ENCODE measurements at regions not wholly inside any gene's neighbourhood (a gene's known extent, or its start where the extent isn't known, plus 50 kb on each side); places are given as distances from the start of the nearest gene placed in this dataset.

- DNase-seq (no peak), ATAC-seq (no peak)
- intact Hi-C loops (cut with DNase I), result no loop called here
These were observed 93.7 kb upstream of the RBBP8 start for GRCh38 chr18:22839340-22839821.

GRCh38 chr18:22840606-22841144 lies 92.5 kb upstream of the RBBP8 start:
- DNase-seq (no peak), ATAC-seq (no peak)
- intact Hi-C loops (cut with DNase I), result no loop called here

GRCh38 chr18:22841840-22842239 lies 91.3 kb upstream of the RBBP8 start:
- intact Hi-C loops (cut with DNase I), result no loop called here
- ATAC-seq (no peak), DNase-seq (no peak)

GRCh38 chr18:22844190-22844589 lies 88.9 kb upstream of the RBBP8 start:
- intact Hi-C loops (cut with DNase I), result no loop called here
- DNase-seq (no peak), ATAC-seq (no peak)

GRCh38 chr18:22844628-22845027 lies 88.5 kb upstream of the RBBP8 start:
- intact Hi-C loops (cut with DNase I), result loop anchor here in 1 of 2 donors (5.0 kb wide), 1 partner anchor 138 kb away; no protein-coding TSS in a partner anchor

GRCh38 chr18:22846088-22846683 lies 86.9 kb upstream of the RBBP8 start:
- DNase-seq (no peak), ATAC-seq (peak in 1 of 2 donors; percentile 38)
- intact Hi-C loops (cut with DNase I), result loop anchor here in 1 of 2 donors (5.0 kb wide), 1 partner anchor 136 kb away; no protein-coding TSS in a partner anchor

More at GRCh38 chr18:22844628-22845027, 88.5 kb upstream of the RBBP8 start:
- ATAC-seq (no peak), DNase-seq (no peak)

- DNase-seq, result no peak
- ATAC-seq, result no peak
- intact Hi-C loops (cut with DNase I), result loop anchor here in 1 of 2 donors (5.0 kb wide), 1 partner anchor 136 kb away; no protein-coding TSS in a partner anchor
These were observed 86.4 kb upstream of the RBBP8 start for GRCh38 chr18:22846697-22847096.

GRCh38 chr18:22847392-22847791 lies 85.7 kb upstream of the RBBP8 start:
- DNase-seq, result no peak
- no peak for ATAC-seq
- intact Hi-C loops (cut with DNase I), result loop anchor here in 1 of 2 donors (5.0 kb wide), 1 partner anchor 135 kb away; no protein-coding TSS in a partner anchor

GRCh38 chr18:22847867-22848451 lies 85.2 kb upstream of the RBBP8 start:
- ATAC-seq, result no peak
- intact Hi-C loops (cut with DNase I), result loop anchor here in 1 of 2 donors (5.0 kb wide), 1 partner anchor 134 kb away; no protein-coding TSS in a partner anchor

GRCh38 chr18:22848615-22849014 lies 84.5 kb upstream of the RBBP8 start:
- ATAC-seq, result peak in 1 of 2 donors; percentile 63
- no peak for DNase-seq
- intact Hi-C loops (cut with DNase I), result loop anchor here in 1 of 2 donors (5.0 kb wide), 1 partner anchor 134 kb away; no protein-coding TSS in a partner anchor

More at GRCh38 chr18:22847867-22848451, 85.2 kb upstream of the RBBP8 start:
- no peak for DNase-seq

GRCh38 chr18:22856870-22857269 lies 76.3 kb upstream of the RBBP8 start:
- intact Hi-C loops (cut with DNase I), result no loop called here
- DNase-seq, result no peak
- ATAC-seq, result no peak

GRCh38 chr18:22858121-22858520 lies 75.0 kb upstream of the RBBP8 start:
- DNase-seq (no peak), ATAC-seq (no peak)
- intact Hi-C loops (cut with DNase I), result no loop called here

GRCh38 chr18:22860807-22861206 lies 72.3 kb upstream of the RBBP8 start:
- intact Hi-C loops (cut with DNase I), result no loop called here
- DNase-seq, result no peak
- no peak for ATAC-seq

- intact Hi-C loops (cut with DNase I), result no loop called here
- ATAC-seq, result no peak
- no peak for DNase-seq
These were observed 67.6 kb upstream of the RBBP8 start for GRCh38 chr18:22865354-22866116.

GRCh38 chr18:22868831-22869230 lies 64.3 kb upstream of the RBBP8 start:
- DNase-seq (no peak), ATAC-seq (no peak)
- intact Hi-C loops (cut with DNase I), result no loop called here

GRCh38 chr18:22871809-22872525 lies 61.2 kb upstream of the RBBP8 start:
- no peak for DNase-seq
- ATAC-seq, result no peak
- intact Hi-C loops (cut with DNase I), result no loop called here

GRCh38 chr18:22872900-22873537 lies 60.1 kb upstream of the RBBP8 start:
- ATAC-seq (peak in 1 of 2 donors; percentile 67), DNase-seq (no peak)
- intact Hi-C loops (cut with DNase I), result no loop called here

- no peak for DNase-seq
- no peak for ATAC-seq
- intact Hi-C loops (cut with DNase I), result no loop called here
These were observed 53.8 kb upstream of the RBBP8 start for GRCh38 chr18:22879293-22879692.
